PC-9 (cell line): ENCODE measurements at regions not wholly inside any gene's neighbourhood (a gene's known extent, or its start where the extent isn't known, plus 50 kb on each side); places are given as distances from the start of the nearest gene placed in this dataset.

ENCODE experiments used
- CTCF ChIP-seq: fragments of 200-600 bp; sonication (generic); conservative IDR thresholded peaks from 2 replicates; pipeline ENCODE4 v1.6.1; 2017; ENCODE audit warnings: mixed run types, antibody characterized with exemption, mild to moderate bottlenecking, moderate library complexity
- EZH2 ChIP-seq: fragments of 200-600 bp; sonication (generic); IDR thresholded peaks from 2 replicates; pipeline ENCODE4 v1.8.0; 2017; ENCODE audit warnings: antibody characterized with exemption, low read depth

- TF ChIP-seq CTCF: no peak
- TF ChIP-seq EZH2: no peak
Observed at GRCh38 chr2:215845839-215846586, 167.3 kb downstream of the MREG start.
